Left ventricle myocardium inferior (tissue), 1 donor: ENCODE measurements at regions not wholly inside any gene's neighbourhood (a gene's known extent, or its start where the extent isn't known, plus 50 kb on each side); places are given as distances from the start of the nearest gene placed in this dataset.

Experiments used
- DNase-seq: peaks from one replicate; pipeline ENCODE4 v3.0.0-alpha.2; 2020
- H3K27ac ChIP-seq: fragments of 200-600 bp; replicated peaks from 2 replicates; pipeline ENCODE4 v1.8.0; 2021
- H3K27me3 ChIP-seq: fragments of 200-600 bp; 2 replicates; pipeline ENCODE4 v1.8.0; 2021; ENCODE audit warnings: low read depth
- H3K36me3 ChIP-seq: fragments of 200-600 bp; 2 replicates; pipeline ENCODE4 v1.8.0; 2021
- H3K4me1 ChIP-seq: fragments of 200-600 bp; 2 replicates; pipeline ENCODE4 v1.8.0; 2021
- H3K4me3 ChIP-seq: fragments of 200-600 bp; 2 replicates; pipeline ENCODE4 v1.8.0; 2021; ENCODE audit warnings: mild to moderate bottlenecking, moderate library complexity
- H3K9me3 ChIP-seq: fragments of 200-600 bp; replicated peaks from 2 replicates; pipeline ENCODE4 v1.8.0; 2021
- intact Hi-C: fragments of 100-400 bp; cut with micrococcal nuclease; formaldehyde crosslinking; loops from one replicate; pipeline ENCODE4 v1.11.0; 2022
- TF ChIP-seq, protein P1 (sequence below): fragments of 200-600 bp; IDR thresholded peaks from 2 replicates; pipeline ENCODE4 v1.8.0; 2021; ENCODE audit warnings: antibody characterized with exemption, mild to moderate bottlenecking, borderline replicate concordance
- donor health status: DM: no; HTN: yes; CAD: no; lungs with severe emphysema.

DNA sequence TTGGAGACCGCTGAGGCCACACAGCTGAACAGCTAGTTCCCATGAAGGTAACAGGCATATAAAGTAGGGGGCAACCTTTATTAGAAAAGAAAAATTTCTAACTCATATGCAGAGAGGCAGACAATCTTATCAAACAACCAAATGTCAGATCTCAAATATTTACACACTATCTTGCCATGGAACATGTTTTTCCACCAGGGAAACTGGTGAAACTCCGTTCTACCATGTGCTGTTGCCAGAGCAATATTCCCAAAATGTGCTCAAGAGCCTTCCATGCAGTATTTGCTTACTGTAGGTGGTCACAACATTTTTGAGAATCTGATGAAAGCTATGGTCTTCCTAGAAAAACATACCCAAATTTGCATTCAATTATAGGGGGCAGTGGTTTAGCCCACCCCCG, 143.4 kb upstream of the MAGI3 start:
- H3K27ac ChIP-seq: no peak overlapping the region
- no peaks in the 10 kb centered on the region for H3K4me1 ChIP-seq
- H3K4me3 ChIP-seq: no peak overlapping the region
- peaks cover 7% of the 10 kb centered on the region for H3K27me3 ChIP-seq
- TF ChIP-seq, protein P1, sequence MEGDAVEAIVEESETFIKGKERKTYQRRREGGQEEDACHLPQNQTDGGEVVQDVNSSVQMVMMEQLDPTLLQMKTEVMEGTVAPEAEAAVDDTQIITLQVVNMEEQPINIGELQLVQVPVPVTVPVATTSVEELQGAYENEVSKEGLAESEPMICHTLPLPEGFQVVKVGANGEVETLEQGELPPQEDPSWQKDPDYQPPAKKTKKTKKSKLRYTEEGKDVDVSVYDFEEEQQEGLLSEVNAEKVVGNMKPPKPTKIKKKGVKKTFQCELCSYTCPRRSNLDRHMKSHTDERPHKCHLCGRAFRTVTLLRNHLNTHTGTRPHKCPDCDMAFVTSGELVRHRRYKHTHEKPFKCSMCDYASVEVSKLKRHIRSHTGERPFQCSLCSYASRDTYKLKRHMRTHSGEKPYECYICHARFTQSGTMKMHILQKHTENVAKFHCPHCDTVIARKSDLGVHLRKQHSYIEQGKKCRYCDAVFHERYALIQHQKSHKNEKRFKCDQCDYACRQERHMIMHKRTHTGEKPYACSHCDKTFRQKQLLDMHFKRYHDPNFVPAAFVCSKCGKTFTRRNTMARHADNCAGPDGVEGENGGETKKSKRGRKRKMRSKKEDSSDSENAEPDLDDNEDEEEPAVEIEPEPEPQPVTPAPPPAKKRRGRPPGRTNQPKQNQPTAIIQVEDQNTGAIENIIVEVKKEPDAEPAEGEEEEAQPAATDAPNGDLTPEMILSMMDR: no peak
- H3K36me3 ChIP-seq: no peaks in the 10 kb centered on the region
- intact Hi-C loops: no loop called here
- no peak for DNase-seq
- no peaks in the 10 kb centered on the region for H3K9me3 ChIP-seq

DNA sequence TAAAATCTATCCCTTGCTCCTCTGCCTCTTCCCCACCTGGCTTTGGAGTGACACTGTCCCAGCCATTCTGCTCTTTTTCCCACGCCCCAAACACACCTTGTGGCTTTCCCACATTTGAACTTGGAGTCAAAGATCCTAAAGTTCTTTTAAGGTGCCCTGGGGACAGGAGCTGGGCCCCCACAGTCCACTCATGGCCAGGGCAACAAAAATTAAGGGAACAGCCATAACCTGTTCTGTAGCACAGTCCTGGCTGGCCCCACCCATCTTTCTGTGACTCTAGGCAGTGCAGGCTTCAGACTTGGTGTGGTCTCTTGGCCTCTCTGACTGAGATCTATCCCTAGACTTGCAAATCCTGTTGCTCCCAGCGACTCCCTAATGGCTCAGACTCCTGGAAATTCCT, 143.0 kb upstream of the MAGI3 start:
- DNase-seq: no peak
- Histone ChIP-seq H3K4me1 (no peaks in the 10 kb centered on the region), H3K4me3 (no peak overlapping the region), H3K9me3 (no peaks in the 10 kb centered on the region), H3K36me3 (no peaks in the 10 kb centered on the region), H3K27me3 (peaks cover 7% of the 10 kb centered on the region), H3K27ac (no peak overlapping the region)
- TF ChIP-seq, protein P1: no peak
- intact Hi-C loops: no loop called here

DNA sequence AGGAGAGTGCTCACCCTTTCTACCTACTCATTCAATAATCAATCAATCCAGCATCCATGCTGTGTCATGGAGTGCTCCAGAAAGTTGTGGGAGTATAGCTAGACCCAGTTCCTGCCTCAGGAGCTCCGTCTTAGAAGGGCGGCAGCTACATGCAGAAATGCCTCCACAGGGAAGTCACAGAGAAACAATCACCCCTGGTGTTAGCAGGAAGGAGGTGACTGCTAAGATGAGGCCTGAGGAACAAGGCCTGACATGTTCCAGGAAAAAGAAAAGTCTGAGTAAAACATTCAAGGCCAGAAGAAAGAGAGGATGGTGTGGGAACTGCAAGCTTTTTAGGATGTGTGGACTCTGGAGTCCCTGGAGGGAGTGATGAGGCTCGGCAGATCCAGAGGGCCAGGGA, 142.5 kb upstream of the MAGI3 start:
- Histone ChIP-seq H3K4me3 (no peak overlapping the region), H3K4me1 (peaks cover 4% of the 10 kb centered on the region), H3K36me3 (no peaks in the 10 kb centered on the region), H3K9me3 (no peaks in the 10 kb centered on the region), H3K27ac (no peak overlapping the region), H3K27me3 (peaks cover 7% of the 10 kb centered on the region)
- no peak for DNase-seq
- intact Hi-C loops: no loop called here
- TF ChIP-seq, protein P1: no peak

DNA sequence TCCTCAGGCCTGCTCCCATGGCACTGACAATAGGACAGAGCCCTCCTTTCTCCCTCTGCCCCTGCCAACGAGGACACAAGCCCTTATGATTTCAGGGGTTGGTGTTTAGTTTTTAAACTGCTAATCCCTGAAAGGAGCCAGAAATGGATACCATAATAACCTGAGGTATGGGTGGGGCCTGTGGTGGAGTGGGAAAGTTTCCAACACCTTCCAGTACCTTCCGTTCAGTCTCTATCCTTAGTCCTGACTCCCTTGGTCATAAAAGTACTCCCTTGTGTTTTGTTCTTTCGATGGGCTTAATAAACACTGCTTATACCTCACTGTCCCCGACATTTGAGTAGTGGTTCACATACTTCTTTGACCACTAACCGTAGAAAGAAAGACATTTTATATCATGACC, 141.8 kb upstream of the MAGI3 start:
- Histone ChIP-seq H3K27ac (no peak overlapping the region), H3K4me1 (peaks cover 5% of the 10 kb centered on the region), H3K9me3 (no peaks in the 10 kb centered on the region), H3K4me3 (no peak overlapping the region), H3K36me3 (no peaks in the 10 kb centered on the region), H3K27me3 (peaks cover 7% of the 10 kb centered on the region)
- DNase-seq: no peak
- intact Hi-C loops: no loop called here
- TF ChIP-seq, protein P1: no peak

DNA sequence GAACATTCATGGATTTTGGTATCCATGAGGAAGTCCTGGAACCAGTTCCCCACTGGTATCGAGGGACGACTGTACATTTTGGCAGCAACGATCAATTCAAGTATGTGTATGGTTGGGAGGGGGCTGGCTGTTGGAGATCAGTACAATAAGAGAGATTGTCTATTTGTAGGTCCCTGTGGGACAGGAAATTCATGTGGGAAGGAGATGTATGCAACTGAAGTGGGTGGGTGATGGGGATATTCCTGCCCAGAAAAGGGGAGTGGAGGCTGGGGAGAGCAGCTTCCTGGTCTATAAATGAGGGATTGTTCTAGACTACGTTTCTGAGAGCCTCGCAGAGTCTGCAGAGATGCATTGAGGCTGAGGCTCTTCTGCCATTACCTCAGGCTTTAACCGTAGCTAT, 140.2 kb upstream of the MAGI3 start:
- H3K9me3 ChIP-seq: no peaks in the 10 kb centered on the region
- intact Hi-C loops: no loop called here
- TF ChIP-seq, protein P1: no peak
- no peak for DNase-seq
- no peak overlapping the region for H3K27ac ChIP-seq
- H3K4me3 ChIP-seq: no peak overlapping the region
- H3K4me1 ChIP-seq: peaks cover 5% of the 10 kb centered on the region
- H3K27me3 ChIP-seq: peaks cover 7% of the 10 kb centered on the region
- no peaks in the 10 kb centered on the region for H3K36me3 ChIP-seq

DNA sequence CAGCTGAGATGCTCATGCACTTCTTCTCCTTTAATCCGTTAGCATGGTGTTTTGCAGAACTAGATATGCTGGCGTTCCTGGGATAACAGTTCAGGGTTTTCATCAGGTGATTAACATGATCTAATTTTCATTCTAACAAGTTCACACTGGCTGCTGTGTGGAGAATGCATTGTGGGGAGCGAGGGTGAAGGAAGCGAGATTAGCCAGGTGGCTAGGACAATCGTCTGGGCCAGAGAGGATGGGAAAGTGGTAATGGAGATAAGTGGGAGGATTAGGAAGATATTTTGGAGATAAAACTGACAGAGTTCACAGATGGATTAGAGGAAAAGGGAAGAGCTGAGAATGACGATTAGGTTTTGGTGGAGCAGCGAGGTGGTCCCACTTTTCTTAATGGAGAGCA, 138.1 kb upstream of the MAGI3 start:
- Histone ChIP-seq H3K4me1 (peaks cover 5% of the 10 kb centered on the region), H3K27me3 (peaks cover 7% of the 10 kb centered on the region), H3K27ac (no peak overlapping the region), H3K4me3 (no peak overlapping the region), H3K9me3 (no peaks in the 10 kb centered on the region), H3K36me3 (no peaks in the 10 kb centered on the region)
- DNase-seq: no peak
- TF ChIP-seq, protein P1: no peak
- intact Hi-C loops: no loop called here
